ENCODE measurements at regions not wholly inside any gene's neighbourhood (a gene's known extent, or its start where the extent isn't known, plus 50 kb on each side); places are given as distances from the start of the nearest gene placed in this dataset.

DNA sequence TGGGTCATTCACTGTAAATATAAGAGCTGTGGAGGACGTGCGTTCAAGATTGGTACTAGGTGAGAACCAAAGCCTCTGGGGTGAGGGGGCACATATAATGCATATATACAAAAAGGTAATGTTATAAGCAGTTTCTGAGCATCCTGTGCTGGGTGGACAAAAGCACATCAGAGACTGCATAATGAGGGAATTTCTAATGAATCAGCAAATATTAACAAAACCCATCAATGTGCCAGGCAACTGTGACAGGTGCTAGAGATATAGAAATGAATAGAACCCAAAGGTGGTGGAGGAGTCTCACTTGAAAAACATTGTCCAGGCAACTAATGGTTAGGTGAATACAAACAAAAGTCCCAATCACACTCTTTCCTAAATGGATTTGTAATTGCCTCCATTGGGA, 74.7 kb downstream of the GPR65 start:
- TF ChIP-seq, protein P1, sequence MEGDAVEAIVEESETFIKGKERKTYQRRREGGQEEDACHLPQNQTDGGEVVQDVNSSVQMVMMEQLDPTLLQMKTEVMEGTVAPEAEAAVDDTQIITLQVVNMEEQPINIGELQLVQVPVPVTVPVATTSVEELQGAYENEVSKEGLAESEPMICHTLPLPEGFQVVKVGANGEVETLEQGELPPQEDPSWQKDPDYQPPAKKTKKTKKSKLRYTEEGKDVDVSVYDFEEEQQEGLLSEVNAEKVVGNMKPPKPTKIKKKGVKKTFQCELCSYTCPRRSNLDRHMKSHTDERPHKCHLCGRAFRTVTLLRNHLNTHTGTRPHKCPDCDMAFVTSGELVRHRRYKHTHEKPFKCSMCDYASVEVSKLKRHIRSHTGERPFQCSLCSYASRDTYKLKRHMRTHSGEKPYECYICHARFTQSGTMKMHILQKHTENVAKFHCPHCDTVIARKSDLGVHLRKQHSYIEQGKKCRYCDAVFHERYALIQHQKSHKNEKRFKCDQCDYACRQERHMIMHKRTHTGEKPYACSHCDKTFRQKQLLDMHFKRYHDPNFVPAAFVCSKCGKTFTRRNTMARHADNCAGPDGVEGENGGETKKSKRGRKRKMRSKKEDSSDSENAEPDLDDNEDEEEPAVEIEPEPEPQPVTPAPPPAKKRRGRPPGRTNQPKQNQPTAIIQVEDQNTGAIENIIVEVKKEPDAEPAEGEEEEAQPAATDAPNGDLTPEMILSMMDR (IDR thresholded peaks at IDR 0.05): no peak
- TF ChIP-seq POLR2A (IDR thresholded peaks at IDR 0.05): no peak
